ENCODE measurements at regions not wholly inside any gene's neighbourhood (a gene's known extent, or its start where the extent isn't known, plus 50 kb on each side); places are given as distances from the start of the nearest gene placed in this dataset.

- TF ChIP-seq, protein P1, sequence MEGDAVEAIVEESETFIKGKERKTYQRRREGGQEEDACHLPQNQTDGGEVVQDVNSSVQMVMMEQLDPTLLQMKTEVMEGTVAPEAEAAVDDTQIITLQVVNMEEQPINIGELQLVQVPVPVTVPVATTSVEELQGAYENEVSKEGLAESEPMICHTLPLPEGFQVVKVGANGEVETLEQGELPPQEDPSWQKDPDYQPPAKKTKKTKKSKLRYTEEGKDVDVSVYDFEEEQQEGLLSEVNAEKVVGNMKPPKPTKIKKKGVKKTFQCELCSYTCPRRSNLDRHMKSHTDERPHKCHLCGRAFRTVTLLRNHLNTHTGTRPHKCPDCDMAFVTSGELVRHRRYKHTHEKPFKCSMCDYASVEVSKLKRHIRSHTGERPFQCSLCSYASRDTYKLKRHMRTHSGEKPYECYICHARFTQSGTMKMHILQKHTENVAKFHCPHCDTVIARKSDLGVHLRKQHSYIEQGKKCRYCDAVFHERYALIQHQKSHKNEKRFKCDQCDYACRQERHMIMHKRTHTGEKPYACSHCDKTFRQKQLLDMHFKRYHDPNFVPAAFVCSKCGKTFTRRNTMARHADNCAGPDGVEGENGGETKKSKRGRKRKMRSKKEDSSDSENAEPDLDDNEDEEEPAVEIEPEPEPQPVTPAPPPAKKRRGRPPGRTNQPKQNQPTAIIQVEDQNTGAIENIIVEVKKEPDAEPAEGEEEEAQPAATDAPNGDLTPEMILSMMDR (IDR thresholded peaks at IDR 0.05): no peak
- TF ChIP-seq POLR2AphosphoS5 (IDR thresholded peaks at IDR 0.05) (no peak), EP300 (IDR thresholded peaks at IDR 0.05; ENCODE audit: low read depth) (no peak)
Measured at GRCh38 chr2:204090021-204090420, 153.5 kb downstream of the ICOS start.
